ENCODE measurements at regions not wholly inside any gene's neighbourhood (a gene's known extent, or its start where the extent isn't known, plus 50 kb on each side); places are given as distances from the start of the nearest gene placed in this dataset.

DNA sequence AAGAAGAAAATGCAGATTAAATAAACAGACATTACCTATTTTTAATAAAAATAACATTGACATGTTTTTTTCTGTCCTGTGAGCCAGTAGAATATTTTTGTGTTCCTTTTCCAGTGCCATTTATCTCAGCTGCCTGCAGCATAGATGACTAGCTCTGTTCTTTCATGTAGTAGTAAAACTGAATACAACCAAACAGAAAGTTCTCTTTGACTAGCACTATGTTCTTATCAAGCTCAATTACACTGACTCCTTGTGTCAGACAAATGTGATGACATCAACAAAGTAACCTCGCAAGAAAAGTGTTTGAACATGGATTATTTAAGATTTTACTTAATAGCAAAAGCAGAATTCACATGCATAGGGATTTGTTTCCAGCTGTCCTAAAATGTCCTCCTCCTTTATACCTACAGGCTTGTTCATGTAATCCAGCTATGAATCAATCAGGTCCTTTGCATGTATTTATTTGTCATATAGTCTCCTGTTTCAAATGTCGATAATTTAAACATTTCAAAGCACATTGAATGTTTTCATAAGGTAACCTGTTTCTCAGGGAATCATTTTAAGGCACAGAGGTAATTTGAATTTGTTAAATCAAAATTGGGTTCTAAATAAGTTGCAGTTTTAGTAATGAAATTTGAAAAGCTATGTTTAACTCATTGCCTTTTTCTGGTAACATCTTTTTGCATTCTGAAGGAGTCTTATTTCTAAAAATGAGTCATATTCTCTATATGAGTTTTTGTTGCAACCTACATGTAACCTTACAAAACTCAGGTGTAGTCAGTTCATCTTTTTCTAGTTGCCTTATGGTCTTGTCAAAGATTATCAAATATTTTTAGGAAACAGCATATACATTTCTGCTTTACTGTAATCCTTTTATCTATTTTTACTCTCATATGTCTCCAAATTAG is 215.3 kb upstream of the GULP1 start:
- H3K4me3 Mint-ChIP-seq = no peak overlapping the region
- H3K27me3 Mint-ChIP-seq = peaks cover 6% of the 10 kb centered on the region
- H3K36me3 Mint-ChIP-seq = peaks cover 4% of the 10 kb centered on the region
- H3K4me1 Mint-ChIP-seq (ENCODE audit: low read depth) = no peaks in the 10 kb centered on the region
- H3K27ac Mint-ChIP-seq = no peak overlapping the region
- H3K9me3 Mint-ChIP-seq (ENCODE audit: low read depth) = peaks cover 7% of the 10 kb centered on the region

DNA sequence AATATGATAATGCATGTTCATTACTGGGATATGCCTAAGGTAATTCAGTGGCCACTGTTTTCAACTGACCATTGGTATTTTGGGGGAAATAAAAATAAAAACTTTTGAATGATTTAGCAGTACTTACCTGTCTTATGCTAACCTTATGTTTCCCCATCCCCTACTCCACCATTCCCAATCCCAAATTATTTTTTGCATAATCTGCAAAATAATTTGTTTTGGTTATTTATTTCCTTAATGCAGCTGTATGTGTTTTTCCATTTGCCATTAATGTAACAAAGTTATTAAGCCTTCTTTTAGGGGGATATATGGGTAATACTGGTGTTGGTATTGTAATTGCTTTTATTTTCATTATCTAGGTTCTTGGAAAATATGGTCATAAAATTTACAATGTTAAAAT is 213.9 kb upstream of the GULP1 start:
- Mint-ChIP-seq H3K36me3 (peaks cover 4% of the 10 kb centered on the region), H3K4me1 (ENCODE audit: low read depth) (no peaks in the 10 kb centered on the region), H3K4me3 (no peak overlapping the region), H3K27me3 (peaks cover 7% of the 10 kb centered on the region), H3K27ac (no peak overlapping the region), H3K9me3 (ENCODE audit: low read depth) (peaks cover 7% of the 10 kb centered on the region)

GRCh38 chr2:188078534-188078933 is 213.1 kb upstream of the GULP1 start:
- H3K4me3 Mint-ChIP-seq = no peak overlapping the region
- peaks cover 8% of the 10 kb centered on the region for H3K27me3 Mint-ChIP-seq
- H3K27ac Mint-ChIP-seq = no peak overlapping the region
- peaks cover 4% of the 10 kb centered on the region for H3K36me3 Mint-ChIP-seq
- H3K9me3 Mint-ChIP-seq (ENCODE audit: low read depth) = peaks cover 7% of the 10 kb centered on the region
- H3K4me1 Mint-ChIP-seq (ENCODE audit: low read depth) = no peaks in the 10 kb centered on the region

GRCh38 chr2:188079196-188079595 is 212.5 kb upstream of the GULP1 start:
- no peaks in the 10 kb centered on the region for H3K4me1 Mint-ChIP-seq (ENCODE audit: low read depth)
- H3K36me3 Mint-ChIP-seq = peaks cover 2% of the 10 kb centered on the region
- H3K27me3 Mint-ChIP-seq = peaks cover 8% of the 10 kb centered on the region
- no peak overlapping the region for H3K27ac Mint-ChIP-seq
- no peak overlapping the region for H3K4me3 Mint-ChIP-seq
- H3K9me3 Mint-ChIP-seq (ENCODE audit: low read depth) = peaks cover 7% of the 10 kb centered on the region

DNA sequence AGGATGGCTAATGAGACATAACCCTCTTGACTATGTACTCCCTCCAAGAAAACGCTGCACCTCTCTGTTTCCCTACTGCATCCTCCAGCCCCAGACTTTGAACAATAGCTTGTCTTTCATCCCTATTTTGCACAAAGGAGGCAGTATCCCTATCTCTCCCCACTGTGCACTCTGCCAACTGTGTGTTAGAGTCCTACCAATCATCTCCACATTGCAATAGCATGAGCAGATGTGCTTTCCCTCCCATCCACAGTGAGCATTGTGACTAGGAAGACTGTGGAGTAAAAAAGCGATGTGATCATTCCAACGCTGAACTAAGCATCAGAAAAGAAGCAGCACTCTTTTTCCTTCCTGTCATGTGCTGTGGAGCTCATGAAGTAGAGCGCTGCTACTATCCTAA is 206.3 kb upstream of the GULP1 start:
- H3K27ac Mint-ChIP-seq = no peak overlapping the region
- H3K36me3 Mint-ChIP-seq = peaks cover 2% of the 10 kb centered on the region
- no peaks in the 10 kb centered on the region for H3K4me1 Mint-ChIP-seq (ENCODE audit: low read depth)
- H3K9me3 Mint-ChIP-seq (ENCODE audit: low read depth) = peaks cover 8% of the 10 kb centered on the region
- peaks cover 7% of the 10 kb centered on the region for H3K27me3 Mint-ChIP-seq
- H3K4me3 Mint-ChIP-seq = no peak overlapping the region

- peaks cover 2% of the 10 kb centered on the region for H3K27me3 Mint-ChIP-seq
- no peak overlapping the region for H3K4me3 Mint-ChIP-seq
- H3K9me3 Mint-ChIP-seq (ENCODE audit: low read depth) = peaks cover 8% of the 10 kb centered on the region
- H3K36me3 Mint-ChIP-seq = no peaks in the 10 kb centered on the region
- no peaks in the 10 kb centered on the region for H3K4me1 Mint-ChIP-seq (ENCODE audit: low read depth)
- H3K27ac Mint-ChIP-seq = no peak overlapping the region
Observed at GRCh38 chr2:188089901-188090300, 201.8 kb upstream of the GULP1 start.

- Mint-ChIP-seq H3K27me3 (no peaks in the 10 kb centered on the region), H3K9me3 (ENCODE audit: low read depth) (peaks cover 8% of the 10 kb centered on the region), H3K4me3 (no peak overlapping the region), H3K36me3 (no peaks in the 10 kb centered on the region), H3K27ac (no peak overlapping the region), H3K4me1 (ENCODE audit: low read depth) (no peaks in the 10 kb centered on the region)
Observed at GRCh38 chr2:188091220-188091619, 200.5 kb upstream of the GULP1 start.

GRCh38 chr2:188092734-188093133 is 198.9 kb upstream of the GULP1 start:
- H3K36me3 Mint-ChIP-seq = no peaks in the 10 kb centered on the region
- H3K4me3 Mint-ChIP-seq = no peak overlapping the region
- H3K27ac Mint-ChIP-seq = no peak overlapping the region
- no peaks in the 10 kb centered on the region for H3K9me3 Mint-ChIP-seq (ENCODE audit: low read depth)
- no peaks in the 10 kb centered on the region for H3K27me3 Mint-ChIP-seq
- no peaks in the 10 kb centered on the region for H3K4me1 Mint-ChIP-seq (ENCODE audit: low read depth)

GRCh38 chr2:188096910-188097309 is 194.8 kb upstream of the GULP1 start:
- Mint-ChIP-seq H3K4me3 (no peak overlapping the region), H3K4me1 (ENCODE audit: low read depth) (no peaks in the 10 kb centered on the region), H3K9me3 (ENCODE audit: low read depth) (no peaks in the 10 kb centered on the region), H3K27me3 (peaks cover 2% of the 10 kb centered on the region), H3K36me3 (no peaks in the 10 kb centered on the region), H3K27ac (no peak overlapping the region)

DNA sequence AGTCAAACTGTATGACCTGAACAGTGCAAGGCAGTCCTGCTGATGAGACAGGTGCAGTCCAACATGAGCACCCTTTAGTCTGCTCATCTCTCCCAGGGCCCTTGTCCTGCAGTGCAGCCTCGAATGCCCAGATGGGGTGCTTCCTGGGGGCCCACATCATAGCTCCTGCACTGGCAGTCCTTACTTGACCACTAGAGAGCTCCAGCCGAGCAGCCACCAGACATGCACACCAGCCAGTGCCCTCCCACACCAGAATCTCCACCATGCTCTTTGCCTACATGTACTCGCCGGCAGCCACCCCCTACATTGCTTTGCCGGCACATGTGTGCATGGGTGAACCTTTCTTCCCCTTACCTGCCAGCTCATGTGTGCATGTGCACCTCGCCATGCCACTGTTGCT is 188.8 kb upstream of the GULP1 start:
- Mint-ChIP-seq H3K36me3 (no peaks in the 10 kb centered on the region), H3K27me3 (peaks cover 2% of the 10 kb centered on the region)

DNA sequence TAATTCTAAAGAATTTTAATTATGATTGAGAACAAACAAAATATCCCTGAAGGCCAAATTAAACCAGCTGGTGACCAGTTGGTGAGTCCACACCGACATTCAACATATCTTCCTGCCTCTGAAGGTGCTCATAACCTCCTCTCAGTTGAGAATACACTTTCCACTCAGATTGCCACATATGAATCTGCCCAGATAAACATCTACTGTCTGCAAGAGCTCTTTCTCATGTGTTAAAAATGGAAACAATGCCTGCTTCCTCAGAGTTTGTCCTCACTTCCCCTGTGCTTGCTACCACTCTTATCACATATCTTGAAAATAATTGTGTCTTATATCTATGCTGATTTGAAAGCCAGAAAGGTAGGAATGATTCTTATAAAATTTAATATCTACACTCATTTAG is 177.7 kb upstream of the GULP1 start:
- no peak overlapping the region for H3K27ac Mint-ChIP-seq
- no peaks in the 10 kb centered on the region for H3K9me3 Mint-ChIP-seq (ENCODE audit: low read depth)
- H3K27me3 Mint-ChIP-seq = no peaks in the 10 kb centered on the region

More for the DNA sequence above, 188.8 kb upstream of the GULP1 start:
- Mint-ChIP-seq H3K4me1 (ENCODE audit: low read depth) (no peaks in the 10 kb centered on the region), H3K9me3 (ENCODE audit: low read depth) (no peaks in the 10 kb centered on the region), H3K27ac (no peak overlapping the region), H3K4me3 (no peak overlapping the region)

DNA sequence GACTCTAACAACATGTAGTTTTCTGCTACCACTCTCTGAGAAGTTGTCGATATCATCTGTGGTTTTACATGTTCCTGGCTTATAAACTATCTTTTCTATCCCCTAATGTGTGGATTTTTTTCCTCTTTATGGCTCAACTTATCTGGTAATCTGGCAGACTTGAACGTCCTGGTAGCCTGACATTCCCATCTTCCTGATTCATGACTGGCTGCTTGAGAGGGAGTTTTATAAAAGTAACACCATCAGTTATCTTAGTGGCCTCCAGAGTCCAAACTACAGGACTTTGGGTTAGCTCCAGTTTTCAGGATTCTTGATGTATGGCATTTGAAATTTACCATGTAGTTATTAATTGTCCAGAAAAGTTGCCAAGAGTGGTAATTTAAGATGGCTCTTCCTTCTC is 174.0 kb upstream of the GULP1 start:
- H3K27ac Mint-ChIP-seq = no peak overlapping the region
- no peaks in the 10 kb centered on the region for H3K4me1 Mint-ChIP-seq (ENCODE audit: low read depth)
- no peak overlapping the region for H3K4me3 Mint-ChIP-seq
- H3K36me3 Mint-ChIP-seq = no peaks in the 10 kb centered on the region
- peaks cover 1% of the 10 kb centered on the region for H3K27me3 Mint-ChIP-seq
- H3K9me3 Mint-ChIP-seq (ENCODE audit: low read depth) = no peaks in the 10 kb centered on the region

More for the DNA sequence above, 177.7 kb upstream of the GULP1 start:
- H3K4me3 Mint-ChIP-seq = no peak overlapping the region
- H3K36me3 Mint-ChIP-seq = no peaks in the 10 kb centered on the region
- no peaks in the 10 kb centered on the region for H3K4me1 Mint-ChIP-seq (ENCODE audit: low read depth)

DNA sequence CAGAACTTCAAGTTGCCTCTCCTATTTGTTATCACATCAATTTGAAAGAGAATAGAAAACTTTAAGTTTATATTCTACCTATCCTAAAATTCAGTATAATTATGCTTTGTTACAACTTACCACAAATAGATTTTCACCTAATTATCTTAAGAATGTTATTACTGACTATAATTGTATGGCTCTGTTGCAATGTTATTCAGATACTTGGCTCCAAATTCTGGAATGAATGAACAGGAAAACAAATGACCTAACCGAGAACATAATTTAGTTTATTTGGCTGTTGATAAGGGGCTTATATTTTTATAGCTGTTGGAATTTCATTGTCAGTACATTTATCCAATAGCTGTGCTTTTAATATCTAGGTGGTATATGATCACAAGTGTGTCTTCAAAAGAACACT is 173.2 kb upstream of the GULP1 start:
- no peaks in the 10 kb centered on the region for H3K9me3 Mint-ChIP-seq (ENCODE audit: low read depth)
- peaks cover 1% of the 10 kb centered on the region for H3K27me3 Mint-ChIP-seq
- no peaks in the 10 kb centered on the region for H3K36me3 Mint-ChIP-seq
- H3K27ac Mint-ChIP-seq = no peak overlapping the region
- H3K4me3 Mint-ChIP-seq = no peak overlapping the region
- no peaks in the 10 kb centered on the region for H3K4me1 Mint-ChIP-seq (ENCODE audit: low read depth)

- Mint-ChIP-seq H3K27me3 (peaks cover 1% of the 10 kb centered on the region), H3K4me1 (ENCODE audit: low read depth) (no peaks in the 10 kb centered on the region), H3K36me3 (no peaks in the 10 kb centered on the region), H3K27ac (no peak overlapping the region), H3K9me3 (ENCODE audit: low read depth) (no peaks in the 10 kb centered on the region), H3K4me3 (no peak overlapping the region)
Observed at GRCh38 chr2:188119112-188119838, 172.4 kb upstream of the GULP1 start.

- Mint-ChIP-seq H3K27ac (no peak overlapping the region), H3K27me3 (peaks cover 1% of the 10 kb centered on the region), H3K9me3 (ENCODE audit: low read depth) (no peaks in the 10 kb centered on the region), H3K4me3 (no peak overlapping the region), H3K4me1 (ENCODE audit: low read depth) (no peaks in the 10 kb centered on the region), H3K36me3 (no peaks in the 10 kb centered on the region)
Observed at GRCh38 chr2:188122985-188123384, 168.7 kb upstream of the GULP1 start.
